Endothelial cell of umbilical vein (primary cell): ENCODE measurements at regions not wholly inside any gene's neighbourhood (a gene's known extent, or its start where the extent isn't known, plus 50 kb on each side); places are given as distances from the start of the nearest gene placed in this dataset.

Experiments
- BruUV-seq: library from RNA; stranded (reverse); fragments of 400-500 nt; replicated peaks from 2 replicates; lab custom pipeline; 2021; lab: Mats Ljungman, UMichigan
- CTCF ChIA-PET: fragments of 300-600, 350-600 bp; sonication (Branson Sonifier 250); formaldehyde crosslinking; loops from one replicate; lab custom pipeline; 2021; ENCODE audit warnings: antibody characterized with exemption, inconsistent platforms; lab: Charles Lee
- POLR2A ChIA-PET: fragments of 300-600, 350-600 bp; sonication (Branson Sonifier 250); formaldehyde crosslinking; loops from one replicate; lab custom pipeline; 2021; ENCODE audit warnings: antibody characterized with exemption, inconsistent platforms; lab: Charles Lee
- DNase-seq: peaks from one replicate; pipeline ENCODE4 v3.0.0-alpha.2; 2011; ENCODE audit warnings: low read depth, low spot score
- FAIRE-seq: peaks from 2 replicates; lab custom pipeline; 2011; peaks lifted over from hg19 to GRCh38; lab: Jason Lieb, UNC
- H2AFZ ChIP-seq: 2 replicates; pipeline ENCODE4 v1.6.0; 2012; ENCODE audit warnings: low read depth, low read length, control low read depth, inconsistent platforms
- H3K27ac ChIP-seq: 2 replicates; pipeline ENCODE4 v1.5.1; 2011; ENCODE audit warnings: low read depth, mild to moderate bottlenecking, control low read depth, low read length, moderate library complexity; ENCODE audit not compliant: insufficient read depth
- H3K27me3 ChIP-seq, 2 experiments: 2 replicates each; pipeline versions ENCODE4 v1.6.0 to v1.6.1; 2011; ENCODE audit warnings: low read length in 2 of 2, mixed read lengths in 1 of 2; ENCODE audit not compliant: control insufficient read depth in 2 of 2, insufficient read depth in 2 of 2
- H3K36me3 ChIP-seq, 2 experiments: 2 replicates in 1 of 2; 3 replicates in 1 of 2; pipeline ENCODE4 v1.5.1; 2011; ENCODE audit warnings: low read length in 2 of 2, mild to moderate bottlenecking in 1 of 2, moderate library complexity in 1 of 2; ENCODE audit not compliant: control insufficient read depth in 2 of 2, insufficient read depth in 2 of 2; ENCODE audit errors: extremely low read depth in 1 of 2
- H3K4me1 ChIP-seq: 3 replicates; pipeline ENCODE4 v1.5.1; 2011; ENCODE audit warnings: mild to moderate bottlenecking, low read length; ENCODE audit not compliant: control insufficient read depth, insufficient read depth; ENCODE audit errors: extremely low read depth
- H3K4me2 ChIP-seq: 2 replicates; pipeline ENCODE4 v1.6.1; 2011; ENCODE audit warnings: low read length, control low read depth, mixed read lengths; ENCODE audit not compliant: insufficient read depth
- H3K4me3 ChIP-seq, 3 experiments: fragments of 200-600 bp in 1 of 3; sonication (generic), shearing (Covaris generic) in 1 of 3; replicated peaks in 1 of 3; 2 replicates each; pipeline ENCODE4 v1.5.1; 2011 to 2016; ENCODE audit warnings: control low read depth in 3 of 3, low read length in 3 of 3, mild to moderate bottlenecking in 2 of 3, inconsistent platforms in 1 of 3, low read depth in 1 of 3, moderate library complexity in 1 of 3; ENCODE audit not compliant: insufficient read depth in 1 of 3
- H3K79me2 ChIP-seq: 2 replicates; pipeline ENCODE4 v1.6.0; 2012; ENCODE audit warnings: low read length, inconsistent platforms; ENCODE audit not compliant: control insufficient read depth, insufficient read depth
- H3K9ac ChIP-seq: replicated peaks from 2 replicates; pipeline ENCODE3; 2011; ENCODE audit warnings: low read length, control low read depth; ENCODE audit not compliant: insufficient read depth; ENCODE audit errors: extremely low read depth
- H3K9me1 ChIP-seq: replicated peaks from 3 replicates; pipeline ENCODE4 v1.6.0; 2011; ENCODE audit warnings: mild to moderate bottlenecking, low read length; ENCODE audit not compliant: control insufficient read depth, insufficient read depth; ENCODE audit errors: extremely low read depth
- H3K9me3 ChIP-seq: replicated peaks from 2 replicates; pipeline ENCODE4 v1.5.1; 2012; ENCODE audit warnings: low read length, inconsistent platforms; ENCODE audit not compliant: control insufficient read depth, insufficient read depth
- H4K20me1 ChIP-seq: replicated peaks from 2 replicates; pipeline ENCODE3; 2011; ENCODE audit warnings: mild to moderate bottlenecking, low read length; ENCODE audit not compliant: control insufficient read depth, insufficient read depth; ENCODE audit errors: extremely low read depth
- CTCF ChIP-seq, 2 donors: IDR thresholded peaks; 1 replicate in 1 of 2; 2 replicates in 1 of 2; pipeline ENCODE4 v1.5.1; 2011; ENCODE audit warnings: low read length in 2 of 2, mild to moderate bottlenecking in 2 of 2, moderate library complexity in 2 of 2, control low read depth in 1 of 2, inconsistent platforms in 1 of 2, low read depth in 1 of 2; ENCODE audit not compliant: insufficient read depth in 1 of 2; ENCODE audit errors: extremely low read depth in 1 of 2
- EZH2 ChIP-seq: IDR thresholded peaks from 2 replicates; pipeline ENCODE4 v1.6.1; 2012; ENCODE audit warnings: borderline replicate concordance, low read depth, mild to moderate bottlenecking, moderate library complexity, low read length, inconsistent platforms; ENCODE audit not compliant: severe bottlenecking
- FOS ChIP-seq: IDR thresholded peaks from 2 replicates; pipeline ENCODE4 v1.6.1; 2011; ENCODE audit warnings: mild to moderate bottlenecking, low read length, moderate library complexity, borderline replicate concordance; ENCODE audit not compliant: insufficient read depth
- GATA2 ChIP-seq: IDR thresholded peaks from 2 replicates; pipeline ENCODE4 v1.7.0; 2011; ENCODE audit warnings: low read depth, mild to moderate bottlenecking, moderate library complexity, mixed read lengths, low read length; ENCODE audit not compliant: insufficient read length, insufficient read depth
- JUN ChIP-seq: IDR thresholded peaks from 2 replicates; pipeline ENCODE4 v1.6.1; 2011; ENCODE audit warnings: borderline replicate concordance, low read depth; ENCODE audit not compliant: insufficient read length, insufficient read depth
- MAX ChIP-seq: IDR thresholded peaks from 2 replicates; pipeline ENCODE4 v1.6.1; 2011; ENCODE audit not compliant: insufficient read depth, insufficient read length
- MYC ChIP-seq: IDR thresholded peaks from one replicate; pipeline ENCODE4 v1.6.1; 2011; ENCODE audit warnings: mild to moderate bottlenecking, low read depth, low read length
- POLR2A ChIP-seq: IDR thresholded peaks from 2 replicates; pipeline ENCODE4 v1.6.1; 2012; ENCODE audit warnings: low read depth, mild to moderate bottlenecking, control low read depth, low read length
- POLR2AphosphoS5 ChIP-seq: IDR thresholded peaks from 2 replicates; pipeline ENCODE4 v1.6.1; 2012; ENCODE audit warnings: low read depth, mild to moderate bottlenecking, control low read depth, low read length, moderate library complexity; ENCODE audit not compliant: insufficient read depth
- dilution Hi-C: fragments of 300-500 bp; cut with MboI; formaldehyde crosslinking; loops from one replicate; pipeline ENCODE4 v1.15.0; 2019; ENCODE audit warnings: low sequenced_read_pairs; ENCODE audit not compliant: extremely low pct_ligation_motif_present
- intact Hi-C: fragments of 100-400 bp; cut with micrococcal nuclease; formaldehyde crosslinking; loops from one replicate; pipeline ENCODE4 v1.10.0; 2022

- Histone ChIP-seq H3K36me3 (no peaks in the 10 kb centered on the region), H3K4me2 (no peak overlapping the region), H3K79me2 (no peaks in the 10 kb centered on the region), H3K9me1 (no peaks in the 10 kb centered on the region), H4K20me1 (no peaks in the 10 kb centered on the region), H3K4me3 (no peak overlapping the region), H2AFZ (no peak overlapping the region), H3K27ac (no peak overlapping the region), H3K27me3 (no peaks in the 10 kb centered on the region), H3K4me1 (no peaks in the 10 kb centered on the region), H3K9me3 (no peaks in the 10 kb centered on the region), H3K9ac (no peak overlapping the region)
- DNase-seq (no peak), FAIRE-seq (no peak)
- POLR2A ChIA-PET: no interaction called here
- CTCF ChIA-PET: no interaction called here
- no TSS peak for BruUV-seq
- intact Hi-C loops (no loop called here), dilution Hi-C loops (no loop called here)
- TF ChIP-seq GATA2 (no peak), JUN (no peak), EZH2 (no peak), POLR2A (no peak), POLR2AphosphoS5 (no peak), FOS (no peak), MYC (no peak), MAX (no peak), CTCF (IDR thresholded peaks at IDR 0.05; ENCODE audit: extremely low read depth in 1 of 2, insufficient read depth in 1 of 2, low read depth in 1 of 2, low read length in 2 of 2) (no peak)
Measured at GRCh38 chr2:17259613-17260012, 258.6 kb downstream of the RAD51AP2 start.
